ENCODE measurements at regions not wholly inside any gene's neighbourhood (a gene's known extent, or its start where the extent isn't known, plus 50 kb on each side); places are given as distances from the start of the nearest gene placed in this dataset.

- no peak for DNase-seq
Observed at GRCh38 chr13:31898378-31899071, 133.0 kb upstream of the FRY start.

- no peak for DNase-seq
Observed at GRCh38 chr13:31901985-31902384, 129.6 kb upstream of the FRY start.

DNA sequence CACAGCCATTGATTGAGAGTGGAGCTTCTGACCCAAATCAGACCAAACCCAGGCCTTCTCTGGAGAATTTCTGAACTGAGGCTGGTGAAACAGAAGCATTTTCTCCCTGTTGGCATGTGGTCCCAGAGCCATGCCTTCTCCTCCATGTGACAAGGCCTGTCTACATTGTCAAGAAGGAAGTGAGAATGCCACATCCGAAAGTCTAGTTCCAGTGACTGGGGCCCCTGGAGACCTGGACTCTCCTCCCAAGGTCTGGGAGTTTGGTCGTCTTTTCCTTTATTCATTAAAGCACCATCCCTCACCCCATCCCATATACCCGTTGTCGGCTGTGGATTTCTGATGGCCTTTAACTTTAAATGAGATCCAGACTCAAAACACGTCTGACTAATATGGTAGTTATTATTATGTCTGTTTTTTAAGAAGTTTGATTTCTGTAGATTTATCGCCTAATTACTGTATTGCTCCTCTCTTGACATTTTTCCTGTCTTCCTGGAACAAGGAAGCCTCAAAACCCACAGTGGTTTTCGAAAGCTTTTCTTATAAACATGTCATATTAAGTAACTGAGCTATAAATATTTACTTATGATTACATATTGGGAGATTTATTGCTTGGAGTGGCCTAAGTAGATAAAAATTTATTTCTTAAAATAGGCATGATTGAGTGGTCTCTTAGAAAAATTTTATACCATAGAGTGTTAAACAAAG, 128.3 kb upstream of the FRY start:
- no peak for DNase-seq

- no peak for DNase-seq
Observed at GRCh38 chr13:31904941-31905824, 126.4 kb upstream of the FRY start.

DNA sequence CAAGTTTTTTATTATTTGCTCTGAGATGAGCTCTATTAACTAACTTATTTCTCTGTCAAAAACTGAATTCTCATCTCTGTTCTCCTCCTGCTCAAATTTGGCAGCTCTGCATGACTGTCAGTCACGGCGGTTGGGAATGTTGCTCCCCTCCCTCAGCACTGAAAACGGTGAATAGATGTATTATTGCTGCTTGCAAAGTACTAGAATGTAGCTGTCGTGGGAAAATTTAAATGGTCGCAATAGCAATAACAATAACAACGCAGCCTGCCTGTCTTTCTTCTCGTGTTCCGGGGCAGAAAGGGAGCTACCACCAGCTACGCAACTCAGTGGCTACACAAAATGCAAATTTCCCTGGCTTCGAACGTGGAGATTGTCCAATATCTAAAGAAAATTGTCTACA, 125.6 kb upstream of the FRY start:
- no peak for DNase-seq

GRCh38 chr13:31908696-31909411, 122.7 kb upstream of the FRY start:
- no peak for DNase-seq

- DNase-seq: peak; percentile 31 to 44
Observed at GRCh38 chr13:31909864-31910551, 121.6 kb upstream of the FRY start.

- no peak for DNase-seq
Observed at GRCh38 chr13:31910633-31911032, 120.9 kb upstream of the FRY start.

DNA sequence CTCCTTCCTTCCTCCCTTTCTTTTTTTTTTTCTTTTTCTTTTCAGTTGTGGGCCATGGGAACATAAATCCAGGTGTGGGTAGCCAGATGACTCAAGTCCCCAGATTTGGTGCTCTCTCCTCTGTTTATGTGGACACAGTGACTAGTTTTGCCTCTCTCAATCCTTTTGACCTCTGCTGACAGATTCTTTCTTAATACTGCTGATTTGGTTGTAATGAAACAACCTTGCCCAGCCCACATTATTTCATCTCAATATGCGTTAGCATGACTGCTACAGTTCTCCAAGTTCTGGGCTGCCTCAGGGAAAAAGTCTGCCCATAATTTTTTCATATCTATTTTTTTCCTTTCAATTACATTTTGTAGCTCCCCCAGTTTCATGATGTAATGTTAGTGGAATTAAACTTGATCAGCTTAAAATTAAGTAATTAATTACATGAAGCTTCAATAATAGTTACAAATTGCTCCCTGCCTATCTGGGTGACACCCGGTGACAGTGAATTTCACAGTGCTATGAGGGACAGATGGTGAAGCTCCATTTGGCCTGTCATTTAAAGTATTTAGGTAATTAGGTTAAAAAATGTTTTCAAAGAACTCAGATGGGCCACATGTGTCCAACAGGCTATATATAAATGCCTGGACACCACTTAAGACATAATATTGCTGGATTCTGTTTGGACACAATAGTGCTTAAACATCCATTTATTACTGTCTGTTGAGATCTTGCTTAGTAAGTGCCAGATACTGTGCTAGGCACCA, 118.8 kb upstream of the FRY start:
- DNase-seq: no peak

DNA sequence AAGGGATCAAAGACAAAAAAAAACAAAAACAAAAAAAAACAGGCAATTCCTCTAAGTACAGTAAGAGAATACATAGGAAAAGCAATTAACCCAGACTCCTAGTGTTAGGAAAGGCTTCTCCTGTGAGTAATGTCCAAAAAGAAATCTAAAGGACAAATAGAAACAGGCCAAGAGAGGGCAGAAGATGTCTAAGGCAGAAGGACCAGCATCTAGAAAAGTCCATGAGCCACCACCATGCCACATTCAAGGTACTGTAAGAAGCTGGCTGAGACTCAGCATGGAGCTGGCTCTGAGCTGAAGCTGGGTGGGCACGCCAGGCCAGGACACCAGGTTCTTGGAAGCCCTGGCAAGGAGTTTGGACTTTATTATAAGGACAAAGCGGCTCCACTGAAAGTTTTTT, 118.1 kb upstream of the FRY start:
- DNase-seq: no peak

- no peak for DNase-seq
Observed at GRCh38 chr13:31914843-31915242, 116.7 kb upstream of the FRY start.

- no peak for DNase-seq
Observed at GRCh38 chr13:31918707-31919106, 112.9 kb upstream of the FRY start.

- no peak for DNase-seq
Observed at GRCh38 chr13:31919241-31919640, 112.3 kb upstream of the FRY start.

DNA sequence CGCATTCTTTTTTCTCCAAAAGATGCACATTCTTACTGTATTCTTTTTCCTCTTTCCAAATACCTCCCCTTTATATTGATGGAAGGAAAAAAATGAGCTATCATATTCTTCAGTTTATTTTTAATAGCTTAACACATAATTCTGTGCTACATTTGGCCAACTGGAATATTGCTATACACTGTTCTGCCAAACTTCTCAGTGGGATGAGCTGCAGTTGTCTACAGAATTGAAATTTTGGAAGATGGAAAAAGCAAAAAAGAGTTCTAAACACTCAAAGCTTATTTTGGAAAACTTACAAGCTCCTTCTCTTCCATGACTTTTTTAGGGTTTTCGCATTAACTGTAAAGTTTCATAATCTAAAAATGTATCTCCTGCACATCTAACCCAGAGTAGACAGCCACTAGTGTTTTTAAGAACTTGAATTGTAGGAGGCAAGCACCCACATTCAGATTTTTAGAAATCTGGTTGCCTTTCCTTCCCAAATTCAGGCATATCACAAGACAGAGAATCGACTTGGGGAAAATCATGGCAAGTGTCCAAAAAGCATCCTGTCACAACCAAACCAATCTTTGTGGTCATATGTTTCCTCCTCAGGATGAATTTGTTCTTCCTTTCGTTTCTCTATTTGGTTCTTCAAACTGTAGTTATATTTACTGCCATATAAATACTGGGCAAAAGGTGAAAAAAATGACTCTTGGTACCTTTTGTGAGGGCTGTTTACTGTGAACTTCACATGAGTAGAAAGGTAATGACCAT, 111.4 kb upstream of the FRY start:
- no peak for DNase-seq

- no peak for DNase-seq
Observed at GRCh38 chr13:31920727-31921100, 110.9 kb upstream of the FRY start.

- DNase-seq: no peak
Observed at GRCh38 chr13:31922724-31923123, 108.8 kb upstream of the FRY start.

DNA sequence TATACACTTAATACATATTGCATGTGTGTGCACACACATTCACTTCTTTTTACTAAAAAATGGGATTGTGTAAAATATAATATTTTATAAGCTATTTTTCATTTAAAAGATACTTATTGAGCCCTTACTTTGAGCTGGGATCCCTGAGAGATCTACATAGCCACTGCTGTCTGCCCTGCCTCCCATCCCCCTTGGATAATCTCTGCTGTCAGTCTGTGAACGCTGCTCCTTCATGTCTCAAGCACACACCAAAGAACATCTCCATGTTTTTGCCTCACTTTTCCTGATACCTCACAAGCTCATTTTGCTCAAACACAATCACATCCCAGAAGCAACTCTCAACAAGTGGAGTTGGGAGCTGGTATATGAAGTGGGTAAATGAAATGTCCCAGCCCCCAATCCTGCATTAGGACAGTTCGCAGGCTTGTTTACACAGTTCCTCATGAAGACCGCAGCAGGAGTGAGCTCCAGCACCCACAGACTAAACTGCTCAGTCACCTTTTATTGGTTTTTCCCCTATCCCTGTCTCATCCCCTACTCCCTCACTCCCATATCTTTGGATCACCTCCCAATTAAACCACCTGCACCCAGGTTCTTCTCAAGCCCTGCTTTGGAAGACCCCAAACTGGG, 108.3 kb upstream of the FRY start:
- no peak for DNase-seq

GRCh38 chr13:31925079-31925478, 106.5 kb upstream of the FRY start:
- no peak for DNase-seq

DNA sequence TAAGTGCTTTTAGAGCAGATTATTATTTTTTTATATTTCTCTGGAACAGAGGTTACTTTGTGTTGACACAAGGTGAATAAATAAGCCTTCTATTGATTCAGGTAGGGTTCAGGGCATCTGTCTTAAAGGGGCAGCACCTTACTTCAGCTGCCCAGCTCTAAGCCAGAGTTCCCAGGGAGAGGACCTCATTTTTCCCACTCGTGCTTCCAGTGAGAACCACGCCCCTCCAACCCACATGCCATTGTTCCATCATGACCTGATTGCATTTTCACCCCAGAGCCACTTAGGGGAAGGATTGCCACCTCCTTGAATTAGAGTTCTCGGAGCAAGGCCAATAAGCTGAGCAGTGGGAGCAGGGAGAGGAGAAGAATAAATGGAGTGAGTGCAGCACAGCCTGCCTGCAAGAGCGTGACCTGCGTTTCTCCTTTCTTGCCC, 104.3 kb upstream of the FRY start:
- DNase-seq: no peak

DNA sequence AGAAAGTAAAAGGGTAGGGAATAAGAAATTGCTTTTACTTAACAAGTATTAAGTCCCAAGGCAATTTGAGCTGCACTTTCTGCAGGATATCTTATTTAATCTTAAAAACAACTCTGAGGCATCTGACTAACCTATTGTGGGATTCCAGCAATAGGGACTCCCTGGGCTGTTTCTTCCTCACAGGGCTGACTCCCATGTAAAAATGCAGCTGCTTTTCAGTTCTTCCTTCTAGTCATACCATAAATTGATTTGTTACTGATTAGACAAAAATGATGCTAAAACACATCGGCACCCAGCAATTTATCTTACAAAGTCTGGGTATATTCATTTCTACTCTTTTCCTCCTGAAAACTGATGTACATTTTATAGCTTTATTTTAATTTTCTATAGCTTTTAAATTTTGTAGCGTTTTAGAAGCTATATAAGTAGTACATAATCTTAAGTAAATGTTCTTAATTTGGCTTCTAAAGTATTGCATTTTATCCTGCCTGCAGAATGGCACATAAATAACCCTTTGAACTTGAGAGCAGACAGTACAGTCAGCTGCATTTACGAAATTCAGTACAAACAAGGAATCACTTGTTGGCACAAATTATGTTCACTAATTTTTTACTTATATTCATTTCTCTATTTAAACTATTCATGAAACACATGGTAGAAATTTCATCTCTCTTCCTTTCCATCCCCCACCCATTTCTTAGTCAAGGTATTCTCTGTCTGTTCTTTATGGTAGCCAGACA, 102.4 kb upstream of the FRY start:
- no peak for DNase-seq
